Urinary bladder (tissue), 3 donors: ENCODE measurements at regions not wholly inside any gene's neighbourhood (a gene's known extent, or its start where the extent isn't known, plus 50 kb on each side); places are given as distances from the start of the nearest gene placed in this dataset.

Experiments used
- DNase-seq: peaks from one replicate; pipeline ENCODE4 v3.0.0-alpha.2; 2015; ENCODE audit errors: extremely low spot score
- H3K27ac ChIP-seq: one replicate; pipeline ENCODE4 v1.5.1; 2013; ENCODE audit warnings: low read depth, mild to moderate bottlenecking, moderate library complexity
- H3K36me3 ChIP-seq: one replicate; pipeline ENCODE4 v1.6.1; 2013; ENCODE audit warnings: mild to moderate bottlenecking, moderate library complexity; ENCODE audit not compliant: insufficient read depth
- H3K4me1 ChIP-seq: one replicate; pipeline ENCODE4 v1.6.1; 2013; ENCODE audit warnings: mild to moderate bottlenecking, moderate library complexity; ENCODE audit not compliant: insufficient read depth
- H3K4me3 ChIP-seq: one replicate; pipeline ENCODE4 v1.5.1; 2013; ENCODE audit warnings: low read depth, low read length
- WGBS: extraction: QIAGEN DNeasy Blood & Tissue Kit; methylation state at CpG from one replicate; pipeline ENCODE4 v1.1.7; 2013; 5-methylcytosine and 5-hydroxymethylcytosine counted together
- donor health status: healthy with polysubstance abuse.
- donor health status: healthy.

DNA sequence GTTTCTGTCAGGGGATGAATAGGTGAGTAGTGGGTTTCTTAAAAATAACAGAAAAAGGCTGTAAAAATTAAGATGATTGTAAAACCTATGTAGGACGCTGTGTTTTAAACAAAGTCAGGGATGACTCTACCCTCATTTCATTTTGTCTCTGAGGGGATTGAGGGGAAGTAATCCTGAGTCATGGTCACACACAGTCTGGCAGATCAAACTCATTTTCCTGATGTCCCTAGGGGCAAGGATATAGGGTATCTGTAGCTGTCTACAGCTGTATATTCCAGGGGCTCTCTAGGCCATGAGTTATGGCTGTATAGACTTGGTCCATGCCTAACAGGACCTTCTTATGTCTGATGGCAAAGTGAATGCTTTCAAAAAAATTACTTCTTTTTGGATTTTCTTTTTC is 421.1 kb downstream of the PDCD6IP start:
- WGBS = 65% methylated on average over 1 of the region's 1 CpG
- H3K27ac ChIP-seq = no peak overlapping the region
- no peaks in the 10 kb centered on the region for H3K36me3 ChIP-seq
- H3K4me1 ChIP-seq = no peaks in the 10 kb centered on the region
- H3K4me3 ChIP-seq = no peak overlapping the region
- no peak for DNase-seq

- no peak overlapping the region for H3K27ac ChIP-seq
- WGBS = 59% methylated on average over 3 of the region's 3 CpGs
Measured at GRCh38 chr3:34225821-34226366, 427.5 kb downstream of the PDCD6IP start.

DNA sequence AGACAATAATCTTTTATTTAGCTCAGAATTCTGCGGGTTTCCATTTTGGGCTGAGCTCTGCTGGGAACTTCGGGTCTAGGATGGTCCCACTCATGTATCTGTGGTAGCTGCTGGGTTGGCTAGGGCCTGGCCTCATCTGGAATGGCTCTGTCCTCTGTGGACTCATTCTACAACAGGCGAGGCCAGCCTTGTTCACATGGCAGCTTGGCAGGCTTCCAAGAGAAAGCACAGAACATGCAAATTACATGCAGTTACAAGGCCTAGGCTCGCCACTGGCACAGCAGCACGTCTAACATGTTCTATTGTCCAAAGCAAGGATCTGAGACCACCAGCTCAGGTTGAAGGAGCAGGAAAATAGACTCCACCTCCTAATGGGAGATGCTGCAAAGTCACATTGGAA is 431.4 kb downstream of the PDCD6IP start:
- 82% methylated on average over 5 of the region's 5 CpGs for WGBS
- no peak for DNase-seq
- Histone ChIP-seq H3K27ac (no peak overlapping the region), H3K4me1 (no peaks in the 10 kb centered on the region), H3K4me3 (no peak overlapping the region), H3K36me3 (no peaks in the 10 kb centered on the region)

More at GRCh38 chr3:34225821-34226366, 427.5 kb downstream of the PDCD6IP start:
- H3K4me3 ChIP-seq = no peak overlapping the region
- H3K4me1 ChIP-seq = no peaks in the 10 kb centered on the region
- DNase-seq = no peak
- H3K36me3 ChIP-seq = no peaks in the 10 kb centered on the region

DNA sequence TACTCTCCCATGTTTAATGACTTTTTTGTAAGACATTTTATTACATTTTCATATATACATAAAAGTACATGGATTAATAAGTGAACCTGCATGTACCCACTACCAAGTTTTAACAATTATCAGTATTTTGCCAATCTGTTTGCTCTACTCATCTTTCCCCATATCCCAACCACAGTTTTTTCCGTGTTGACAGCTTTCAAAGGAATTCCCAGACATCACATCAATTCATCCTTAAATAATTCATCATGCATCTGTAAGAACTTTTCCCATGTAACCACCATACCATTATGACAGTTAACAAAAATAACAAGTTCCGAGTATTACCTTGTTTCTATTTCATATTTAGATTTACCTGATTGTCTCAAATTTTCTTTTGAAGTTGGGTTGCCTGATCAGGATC is 436.7 kb downstream of the PDCD6IP start:
- no peaks in the 10 kb centered on the region for H3K36me3 ChIP-seq
- no peak overlapping the region for H3K27ac ChIP-seq
- 84% methylated on average over 2 of the region's 2 CpGs for WGBS
- H3K4me1 ChIP-seq = no peaks in the 10 kb centered on the region
- H3K4me3 ChIP-seq = no peak overlapping the region
- no peak for DNase-seq

DNA sequence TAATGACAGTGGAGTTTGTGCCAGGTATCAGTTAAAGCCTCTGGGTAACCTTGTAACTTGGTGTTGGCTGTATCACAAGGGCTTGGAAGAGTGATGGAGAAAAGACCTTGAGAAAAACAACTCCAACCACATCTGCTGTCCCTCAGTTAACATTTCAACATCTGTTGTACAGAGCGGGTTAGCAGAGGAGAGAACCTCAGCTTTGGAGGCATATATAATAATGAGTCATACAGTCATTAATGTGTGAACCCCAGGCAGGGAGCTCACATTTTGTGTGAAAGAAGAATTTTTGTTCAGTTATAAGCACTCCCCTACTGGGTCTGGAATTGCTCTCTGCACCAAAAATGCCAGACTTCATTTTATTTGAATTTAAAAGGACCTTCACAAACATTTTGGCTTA is 439.5 kb downstream of the PDCD6IP start:
- H3K36me3 ChIP-seq = no peaks in the 10 kb centered on the region
- 77% methylated on average over 1 of the region's 1 CpG for WGBS
- no peak overlapping the region for H3K4me3 ChIP-seq
- DNase-seq = no peak
- no peak overlapping the region for H3K27ac ChIP-seq
- no peaks in the 10 kb centered on the region for H3K4me1 ChIP-seq

GRCh38 chr3:34238407-34238806 is 440.0 kb downstream of the PDCD6IP start:
- no peaks in the 10 kb centered on the region for H3K36me3 ChIP-seq
- no peaks in the 10 kb centered on the region for H3K4me1 ChIP-seq
- H3K4me3 ChIP-seq = no peak overlapping the region
- WGBS = 95% methylated on average over 1 of the region's 1 CpG
- DNase-seq = no peak
- no peak overlapping the region for H3K27ac ChIP-seq

DNA sequence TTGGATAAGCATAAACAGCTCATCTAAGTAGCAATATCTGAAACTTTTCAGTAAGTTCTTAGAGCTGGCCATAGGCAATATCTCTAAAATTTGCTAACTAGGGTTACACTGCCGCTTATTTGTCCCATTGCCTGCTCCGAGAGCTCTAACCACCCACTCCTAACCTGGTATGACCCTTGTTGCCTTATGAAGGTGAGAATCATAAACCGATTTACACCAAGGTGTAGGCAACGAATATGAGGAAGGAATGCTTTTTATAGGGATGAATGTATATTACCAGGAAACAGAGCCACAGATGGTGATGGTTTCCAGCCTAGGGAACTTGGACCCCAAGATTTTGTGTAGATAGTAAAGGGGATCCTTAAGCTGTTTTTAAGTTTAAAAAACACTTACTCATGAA is 440.9 kb downstream of the PDCD6IP start:
- Histone ChIP-seq H3K4me1 (no peaks in the 10 kb centered on the region), H3K4me3 (no peak overlapping the region), H3K27ac (no peak overlapping the region), H3K36me3 (no peaks in the 10 kb centered on the region)
- DNase-seq = no peak
- WGBS = 85% methylated on average over 4 of the region's 4 CpGs

- no peak overlapping the region for H3K4me3 ChIP-seq
- DNase-seq = no peak
- H3K36me3 ChIP-seq = no peaks in the 10 kb centered on the region
- H3K4me1 ChIP-seq = no peaks in the 10 kb centered on the region
- H3K27ac ChIP-seq = no peak overlapping the region
Measured at GRCh38 chr3:34239875-34240274, 441.4 kb downstream of the PDCD6IP start.

- WGBS = 74% methylated on average over 1 of the region's 1 CpG
Measured at GRCh38 chr3:34247401-34247800, 449.0 kb downstream of the PDCD6IP start.

DNA sequence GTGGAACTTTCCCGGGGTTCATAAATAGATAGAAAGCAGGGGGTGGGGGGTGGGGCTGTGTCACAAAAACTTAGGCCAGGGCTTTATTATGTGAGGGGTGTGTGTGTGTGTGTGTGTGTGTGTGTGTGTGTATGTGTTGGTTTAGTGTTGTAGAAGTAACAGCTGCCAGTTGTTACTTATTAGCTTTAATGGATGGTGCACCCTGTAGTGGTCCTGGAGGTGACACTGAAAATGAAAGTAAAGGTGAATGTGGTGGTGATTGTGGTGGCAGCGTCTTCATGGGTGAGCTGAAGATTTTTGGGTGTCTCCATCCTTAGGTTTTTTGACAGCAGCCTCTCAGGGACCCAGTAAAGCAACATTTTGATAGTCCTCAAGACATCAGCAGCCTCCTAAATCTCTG is 449.9 kb downstream of the PDCD6IP start:
- no peak for DNase-seq
- Histone ChIP-seq H3K36me3 (no peaks in the 10 kb centered on the region), H3K27ac (no peak overlapping the region), H3K4me3 (no peak overlapping the region), H3K4me1 (no peaks in the 10 kb centered on the region)
- 87% methylated on average over 2 of the region's 2 CpGs for WGBS

More at GRCh38 chr3:34247401-34247800, 449.0 kb downstream of the PDCD6IP start:
- DNase-seq = no peak
- H3K4me1 ChIP-seq = no peaks in the 10 kb centered on the region
- H3K27ac ChIP-seq = no peak overlapping the region
- H3K36me3 ChIP-seq = no peaks in the 10 kb centered on the region
- no peak overlapping the region for H3K4me3 ChIP-seq

GRCh38 chr3:34254285-34254684 is 455.9 kb downstream of the PDCD6IP start:
- Histone ChIP-seq H3K4me3 (no peak overlapping the region), H3K4me1 (no peaks in the 10 kb centered on the region), H3K27ac (no peak overlapping the region), H3K36me3 (no peaks in the 10 kb centered on the region)
- DNase-seq = no peak
- 86% methylated on average over 2 of the region's 2 CpGs for WGBS

DNA sequence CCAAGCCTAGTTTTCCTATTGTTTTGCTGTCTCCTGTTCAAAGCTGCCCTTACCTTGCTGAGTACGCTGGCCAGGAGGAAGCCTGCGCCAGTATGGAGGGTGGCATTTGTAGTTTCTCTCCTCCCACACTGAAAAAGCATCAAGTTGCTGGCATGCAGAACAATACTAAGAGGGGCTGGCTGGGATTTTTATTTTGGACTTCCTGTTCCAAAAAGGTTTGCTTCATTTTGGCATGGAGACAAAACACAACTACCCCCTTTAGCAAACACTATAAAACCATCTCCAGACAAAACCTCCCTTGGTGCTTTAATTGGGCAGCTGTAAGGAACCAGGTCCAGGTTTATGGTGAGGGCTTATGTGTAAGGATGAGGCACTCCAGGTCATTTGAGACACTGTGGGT is 457.6 kb downstream of the PDCD6IP start:
- WGBS = 50% methylated on average over 2 of the region's 2 CpGs
- no peak overlapping the region for H3K4me3 ChIP-seq
- H3K4me1 ChIP-seq = no peaks in the 10 kb centered on the region
- no peak overlapping the region for H3K27ac ChIP-seq
- no peaks in the 10 kb centered on the region for H3K36me3 ChIP-seq
- peak; percentile 43 for DNase-seq

GRCh38 chr3:34256791-34257190 is 458.4 kb downstream of the PDCD6IP start:
- no peak for DNase-seq
- WGBS = 57% methylated on average over 2 of the region's 2 CpGs
- Histone ChIP-seq H3K4me3 (no peak overlapping the region), H3K36me3 (no peaks in the 10 kb centered on the region), H3K4me1 (no peaks in the 10 kb centered on the region), H3K27ac (no peak overlapping the region)

DNA sequence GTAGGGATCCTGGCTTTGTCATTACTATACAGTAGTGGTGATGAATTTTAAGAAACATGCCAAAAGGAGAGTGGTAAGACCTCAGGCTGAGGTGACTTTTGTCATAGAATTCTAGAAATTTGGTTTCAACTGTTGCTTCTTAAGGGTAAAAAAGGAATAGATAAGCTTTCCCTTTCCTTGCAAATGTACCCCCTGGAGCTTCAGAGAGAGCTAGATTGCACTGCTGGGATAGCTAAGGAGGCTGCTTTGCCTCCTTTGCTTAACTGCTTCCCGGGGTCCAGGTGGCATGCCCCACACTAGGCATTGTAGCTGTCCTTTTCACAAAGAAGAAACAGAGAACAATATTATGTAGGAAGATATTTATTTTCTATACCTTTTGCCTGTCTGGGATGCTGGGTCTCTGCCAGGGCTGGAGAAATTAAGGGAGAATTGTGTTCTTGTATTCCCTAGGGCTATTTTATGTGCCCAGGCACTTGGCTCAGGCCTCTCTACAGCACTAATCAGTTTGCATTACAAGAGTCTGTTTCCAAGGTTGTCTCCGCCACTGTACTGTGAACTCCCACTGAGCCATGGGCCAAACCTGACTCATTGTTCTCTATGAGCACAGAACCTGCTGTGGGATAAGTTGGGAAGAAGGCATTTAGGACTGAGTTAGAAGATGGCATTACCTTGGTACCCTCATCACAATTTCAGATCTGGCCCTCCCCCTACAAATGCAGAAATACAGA is 460.0 kb downstream of the PDCD6IP start:
- 76% methylated on average over 2 of the region's 2 CpGs for WGBS
- DNase-seq = no peak
- H3K27ac ChIP-seq = no peak overlapping the region
- H3K36me3 ChIP-seq = no peaks in the 10 kb centered on the region
- no peaks in the 10 kb centered on the region for H3K4me1 ChIP-seq
- H3K4me3 ChIP-seq = no peak overlapping the region
